ENCODE measurements at regions not wholly inside any gene's neighbourhood (a gene's known extent, or its start where the extent isn't known, plus 50 kb on each side); places are given as distances from the start of the nearest gene placed in this dataset.
"Not testable (repeated sequence)": the region's sequence is repeated elsewhere in the genome, so short reads cannot be mapped to it uniquely, and the experiment has no call there.

DNA sequence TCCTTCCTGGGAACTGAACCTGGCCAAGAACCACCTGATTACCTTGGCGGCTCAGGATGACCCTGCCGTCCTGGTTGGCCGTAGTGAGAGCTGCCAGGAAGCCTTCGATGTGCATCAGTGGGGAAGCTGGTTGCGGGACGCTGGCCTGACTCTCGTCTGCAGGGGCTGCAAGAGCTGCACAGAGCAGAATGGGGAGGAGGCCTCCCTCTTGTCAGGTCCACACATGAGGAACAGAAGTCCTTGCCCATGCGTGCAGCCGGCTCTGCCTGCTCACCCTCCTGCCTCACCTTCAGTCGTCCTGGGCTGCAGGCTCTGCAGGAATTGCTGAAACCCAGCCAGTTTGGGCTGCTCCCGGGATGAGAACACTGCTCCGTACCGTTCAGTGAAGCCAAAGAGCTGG is 182.3 kb downstream of the KLRB1 start:
- POLR2A ChIA-PET (ENCODE audit: unreplicated experiment); H3K4me3 ChIP-seq (ENCODE audit: insufficient read depth, low read depth, low read length); CTCF ChIA-PET; in situ Hi-C loops (cut with MboI; ENCODE audit: low sequenced_read_pairs); H3K9me1 ChIP-seq (ENCODE audit: insufficient read depth, low read length); H2BK120ac ChIP-seq (ENCODE audit: low read depth, low read length); H4K91ac ChIP-seq (ENCODE audit: insufficient read depth, low read depth, low read length); H3K36me3 ChIP-seq (ENCODE audit: control insufficient read depth, insufficient read depth, low read length); dilution Hi-C loops (cut with HindIII; ENCODE audit: low sequenced_read_pairs, unreplicated experiment); H2AK5ac ChIP-seq (ENCODE audit: low read depth, low read length); intact Hi-C loops (cut with micrococcal nuclease); H3K14ac ChIP-seq (replicated peaks; ENCODE audit: low read depth, low read length); H3K4me2 ChIP-seq (ENCODE audit: low read depth, low read length); DNase-seq; H3K4ac ChIP-seq (ENCODE audit: low read depth, low read length); H4K5ac ChIP-seq (ENCODE audit: low read depth, low read length); H3K18ac ChIP-seq (ENCODE audit: low read depth, low read length); H3K9ac ChIP-seq (ENCODE audit: low read depth, low read length); H4K20me1 ChIP-seq (ENCODE audit: insufficient read depth, low read length); H3K27me3 ChIP-seq (ENCODE audit: control insufficient read depth, insufficient read depth, low read length); H4K8ac ChIP-seq (ENCODE audit: low read depth in 2 of 2, low read length in 2 of 2); H2BK15ac ChIP-seq (ENCODE audit: low read depth, low read length); H2BK5ac ChIP-seq (ENCODE audit: low read depth, low read length, poor library complexity, severe bottlenecking); ATAC-seq (ENCODE audit: low read depth); H3K23ac ChIP-seq (ENCODE audit: low read depth, low read length); H3K9me3 ChIP-seq (ENCODE audit: control insufficient read depth, insufficient read depth, low read length); BruUV-seq (replicated peaks); H2BK20ac ChIP-seq (ENCODE audit: low read depth, low read length); H3K56ac ChIP-seq (ENCODE audit: extremely low read depth, insufficient read depth, low read length); H3K4me1 ChIP-seq (ENCODE audit: control insufficient read depth, insufficient read depth, low read length); H3K79me1 ChIP-seq (ENCODE audit: low read depth in 1 of 2, low read length in 2 of 2); H2AFZ ChIP-seq (replicated peaks; ENCODE audit: low read length, poor library complexity); H2AK9ac ChIP-seq (replicated peaks; ENCODE audit: low read depth, low read length, poor library complexity); H3K27ac ChIP-seq (ENCODE audit: insufficient read depth, low read length): not testable (repeated sequence)
- no CpG with 5 or more reads among the region's 13 CpGs for WGBS, 2 experiments (ENCODE audit: extremely low coverage in 2 of 2, insufficient read length in 1 of 2)

DNA sequence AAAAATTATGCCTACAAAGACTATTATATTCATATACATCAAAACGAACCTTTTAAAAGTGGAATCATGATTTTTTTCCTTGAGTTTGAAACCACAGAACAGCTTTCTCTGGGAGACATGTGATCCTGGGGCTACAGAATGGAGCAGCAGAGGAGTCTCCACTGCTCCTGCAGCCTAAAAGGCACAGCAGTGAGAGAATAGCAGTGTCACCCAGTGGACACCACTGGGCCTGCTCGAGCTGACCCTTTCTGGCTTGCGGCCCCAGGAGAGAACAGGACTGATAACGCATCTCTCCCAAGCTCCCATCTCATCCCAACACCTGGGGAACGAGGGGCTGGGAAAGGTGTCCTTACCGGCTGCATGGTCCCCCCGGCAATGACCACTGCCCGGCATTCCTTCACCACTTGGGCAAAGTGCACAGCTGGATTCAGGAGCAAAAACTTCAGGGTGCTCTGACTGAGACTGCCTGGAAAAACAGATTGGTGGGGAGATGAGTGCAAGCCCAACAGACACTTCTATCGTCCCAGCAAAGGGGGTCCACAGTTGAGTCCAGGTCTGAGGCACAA is 183.5 kb downstream of the KLRB1 start:
- H2AK9ac ChIP-seq (replicated peaks; ENCODE audit: low read depth, low read length, poor library complexity); H2BK5ac ChIP-seq (ENCODE audit: low read depth, low read length, poor library complexity, severe bottlenecking); H2BK120ac ChIP-seq (ENCODE audit: low read depth, low read length); POLR2A ChIA-PET (ENCODE audit: unreplicated experiment); H3K9ac ChIP-seq (ENCODE audit: low read depth, low read length); H3K4me3 ChIP-seq (ENCODE audit: insufficient read depth, low read depth, low read length); H3K56ac ChIP-seq (ENCODE audit: extremely low read depth, insufficient read depth, low read length); H3K4me1 ChIP-seq (ENCODE audit: control insufficient read depth, insufficient read depth, low read length); H3K27me3 ChIP-seq (ENCODE audit: control insufficient read depth, insufficient read depth, low read length); H3K36me3 ChIP-seq (ENCODE audit: control insufficient read depth, insufficient read depth, low read length); H3K4me2 ChIP-seq (ENCODE audit: low read depth, low read length); H3K4ac ChIP-seq (ENCODE audit: low read depth, low read length); H2AK5ac ChIP-seq (ENCODE audit: low read depth, low read length); H3K27ac ChIP-seq (ENCODE audit: insufficient read depth, low read length); CTCF ChIA-PET; H4K8ac ChIP-seq (ENCODE audit: low read depth in 2 of 2, low read length in 2 of 2); BruUV-seq (replicated peaks); H3K79me1 ChIP-seq (ENCODE audit: low read depth in 1 of 2, low read length in 2 of 2); intact Hi-C loops (cut with micrococcal nuclease); H2AFZ ChIP-seq (replicated peaks; ENCODE audit: low read length, poor library complexity); DNase-seq; H3K14ac ChIP-seq (replicated peaks; ENCODE audit: low read depth, low read length); in situ Hi-C loops (cut with MboI; ENCODE audit: low sequenced_read_pairs); H4K91ac ChIP-seq (ENCODE audit: insufficient read depth, low read depth, low read length); H2BK20ac ChIP-seq (ENCODE audit: low read depth, low read length); H3K18ac ChIP-seq (ENCODE audit: low read depth, low read length); H2BK15ac ChIP-seq (ENCODE audit: low read depth, low read length); H3K9me3 ChIP-seq (ENCODE audit: control insufficient read depth, insufficient read depth, low read length); H3K23ac ChIP-seq (ENCODE audit: low read depth, low read length); H4K5ac ChIP-seq (ENCODE audit: low read depth, low read length); H3K9me1 ChIP-seq (ENCODE audit: insufficient read depth, low read length); ATAC-seq (ENCODE audit: low read depth); dilution Hi-C loops (cut with HindIII; ENCODE audit: low sequenced_read_pairs, unreplicated experiment); H4K20me1 ChIP-seq (ENCODE audit: insufficient read depth, low read length): not testable (repeated sequence)
- WGBS, 2 experiments (ENCODE audit: extremely low coverage in 2 of 2, insufficient read length in 1 of 2): no CpG with 5 or more reads among the region's 9 CpGs
